Fibroblast of peridontal ligament (primary cell): ENCODE measurements at regions not wholly inside any gene's neighbourhood (a gene's known extent, or its start where the extent isn't known, plus 50 kb on each side); places are given as distances from the start of the nearest gene placed in this dataset.
"Not testable (repeated sequence)": the region's sequence is repeated elsewhere in the genome, so short reads cannot be mapped to it uniquely, and the experiment has no call there.

Source experiments
- DNase-seq: peaks from one replicate; pipeline ENCODE4 v3.0.0-alpha.2; 2010; ENCODE audit errors: extremely low read depth

- no peak for DNase-seq
Observed at GRCh38 chr5:9789777-9790176, 159.6 kb upstream of the TAS2R1 start.

GRCh38 chr5:9787861-9788600, 157.9 kb upstream of the TAS2R1 start:
- DNase-seq = no peak

- no peak for DNase-seq
Observed at GRCh38 chr5:9786380-9787360, 156.5 kb upstream of the TAS2R1 start.

GRCh38 chr5:9785751-9786150, 155.6 kb upstream of the TAS2R1 start:
- peak; percentile 88 for DNase-seq

GRCh38 chr5:9784231-9784630, 154.1 kb upstream of the TAS2R1 start:
- DNase-seq = no peak

GRCh38 chr5:9782826-9783560, 152.8 kb upstream of the TAS2R1 start:
- peak; percentile 87 for DNase-seq

- peak; percentile 57 for DNase-seq
Observed at GRCh38 chr5:9781890-9782289, 151.7 kb upstream of the TAS2R1 start.

GRCh38 chr5:9781275-9781674, 151.1 kb upstream of the TAS2R1 start:
- no peak for DNase-seq

GRCh38 chr5:9780501-9780900, 150.3 kb upstream of the TAS2R1 start:
- no peak for DNase-seq

- peak; percentile 41 for DNase-seq
Observed at GRCh38 chr5:9776525-9776924, 146.4 kb upstream of the TAS2R1 start.

- peak; percentile 40 for DNase-seq
Observed at GRCh38 chr5:9775339-9775738, 145.2 kb upstream of the TAS2R1 start.

GRCh38 chr5:9774472-9775079, 144.4 kb upstream of the TAS2R1 start:
- peak; percentile 79 for DNase-seq

GRCh38 chr5:9771079-9771478, 140.9 kb upstream of the TAS2R1 start:
- no peak for DNase-seq

- DNase-seq = peak; percentile 43
Observed at GRCh38 chr5:9766581-9766980, 136.4 kb upstream of the TAS2R1 start.

- DNase-seq = peak; percentile 74
Observed at GRCh38 chr5:9765419-9766140, 135.4 kb upstream of the TAS2R1 start.

GRCh38 chr5:9761706-9762105, 131.6 kb upstream of the TAS2R1 start:
- DNase-seq = peak; percentile 36

GRCh38 chr5:9752670-9753069, 122.5 kb upstream of the TAS2R1 start:
- not testable (repeated sequence) for DNase-seq

GRCh38 chr5:9743507-9743906, 113.4 kb upstream of the TAS2R1 start:
- DNase-seq = no peak

- DNase-seq = no peak
Observed at GRCh38 chr5:9742848-9743247, 112.7 kb upstream of the TAS2R1 start.

GRCh38 chr5:9739135-9739534, 109.0 kb upstream of the TAS2R1 start:
- no peak for DNase-seq

- DNase-seq = no peak
Observed at GRCh38 chr5:9737265-9737664, 107.1 kb upstream of the TAS2R1 start.
